Mucosa of descending colon (tissue), 3 donors: ENCODE measurements at regions not wholly inside any gene's neighbourhood (a gene's known extent, or its start where the extent isn't known, plus 50 kb on each side); places are given as distances from the start of the nearest gene placed in this dataset.
A peak's percentile ranks its signal among the peaks of the same experiment; 100 is the strongest.

Experiments
- ATAC-seq: fragments of 200-7000 bp; cut with Tn5 transposase; one replicate; pipeline ENCODE4 v1.9.1; 2020; ENCODE audit warnings: mild to moderate bottlenecking, moderate library complexity
- DNase-seq, 3 donors: peaks; one replicate each; pipeline ENCODE4 v3.0.0-alpha.2; 2020
- H3K36me3 ChIP-seq: fragments of 200-600 bp; one replicate; pipeline ENCODE4 v1.8.0; 2021; ENCODE audit warnings: low read depth, mild to moderate bottlenecking
- H3K4me1 ChIP-seq: fragments of 200-600 bp; one replicate; pipeline ENCODE4 v1.8.0; 2021; ENCODE audit warnings: low read depth, mild to moderate bottlenecking
- H3K4me3 ChIP-seq: fragments of 200-600 bp; one replicate; pipeline ENCODE4 v1.8.0; 2021; ENCODE audit warnings: mild to moderate bottlenecking
- H3K9me3 ChIP-seq: fragments of 200-600 bp; one replicate; pipeline ENCODE4 v1.8.0; 2021; ENCODE audit warnings: mild to moderate bottlenecking
- CTCF ChIP-seq: fragments of 200-600 bp; IDR thresholded peaks from one replicate; pipeline ENCODE4 v1.8.0; 2022; ENCODE audit warnings: antibody characterized with exemption, mild to moderate bottlenecking
- intact Hi-C, 2 donors: fragments of 100-400 bp; cut with DNase I in 1 of 2; cut with micrococcal nuclease in 1 of 2; formaldehyde crosslinking; loops; one replicate each; pipeline versions ENCODE4 v1.11.0 to v1.11.1; 2022; cut with DNase I, micrococcal nuclease
- donor health status: DM: no; HTN: no; CAD: no; lungs with moderate emphysema.
- donor health status: DM: no; HTN: no; CAD: no.
- donor health status: DM: no; HTN: yes; CAD: no.

- ATAC-seq (no peak), DNase-seq (no peak)
- intact Hi-C loops: no loop called here
- no peak for TF ChIP-seq CTCF
- H3K4me3 ChIP-seq: no peak overlapping the region
- H3K36me3 ChIP-seq: no peaks in the 10 kb centered on the region
- no peaks in the 10 kb centered on the region for H3K9me3 ChIP-seq
- H3K4me1 ChIP-seq: no peaks in the 10 kb centered on the region
These were observed 129.1 kb upstream of the ALKAL2 start for GRCh38 chr2:417006-417405.

GRCh38 chr2:415986-416610 is 128.2 kb upstream of the ALKAL2 start:
- H3K36me3 ChIP-seq: no peaks in the 10 kb centered on the region
- no peak overlapping the region for H3K4me3 ChIP-seq
- H3K4me1 ChIP-seq: no peaks in the 10 kb centered on the region
- DNase-seq: no peak
- intact Hi-C loops: no loop called here
- TF ChIP-seq CTCF: no peak
- H3K9me3 ChIP-seq: no peaks in the 10 kb centered on the region
- ATAC-seq: no peak

GRCh38 chr2:409523-409922 is 121.6 kb upstream of the ALKAL2 start:
- intact Hi-C loops: no loop called here
- ATAC-seq (no peak), DNase-seq (no peak)
- Histone ChIP-seq H3K9me3 (no peaks in the 10 kb centered on the region), H3K36me3 (no peaks in the 10 kb centered on the region), H3K4me1 (no peaks in the 10 kb centered on the region), H3K4me3 (no peak overlapping the region)
- no peak for TF ChIP-seq CTCF

GRCh38 chr2:407630-408029 is 119.7 kb upstream of the ALKAL2 start:
- no peak for DNase-seq
- ATAC-seq: no peak
- Histone ChIP-seq H3K9me3 (no peaks in the 10 kb centered on the region), H3K4me3 (no peak overlapping the region), H3K36me3 (no peaks in the 10 kb centered on the region), H3K4me1 (no peaks in the 10 kb centered on the region)
- no peak for TF ChIP-seq CTCF
- intact Hi-C loops: no loop called here

- DNase-seq (no peak), ATAC-seq (peak; percentile 56)
- H3K36me3 ChIP-seq: no peaks in the 10 kb centered on the region
- no peaks in the 10 kb centered on the region for H3K4me1 ChIP-seq
- H3K9me3 ChIP-seq: no peaks in the 10 kb centered on the region
- intact Hi-C loops: no loop called here
- TF ChIP-seq CTCF: no peak
- no peak overlapping the region for H3K4me3 ChIP-seq
These were observed 119.0 kb upstream of the ALKAL2 start for GRCh38 chr2:406876-407275.

- DNase-seq (no peak), ATAC-seq (no peak)
- no peaks in the 10 kb centered on the region for H3K4me1 ChIP-seq
- H3K9me3 ChIP-seq: no peaks in the 10 kb centered on the region
- intact Hi-C loops: no loop called here
- H3K36me3 ChIP-seq: no peaks in the 10 kb centered on the region
- no peak for TF ChIP-seq CTCF
- H3K4me3 ChIP-seq: no peak overlapping the region
These were observed 118.3 kb upstream of the ALKAL2 start for GRCh38 chr2:406231-406630.
